LNCaP clone FGC (cell line): ENCODE measurements at regions not wholly inside any gene's neighbourhood (a gene's known extent, or its start where the extent isn't known, plus 50 kb on each side); places are given as distances from the start of the nearest gene placed in this dataset.

ENCODE experiments used
- DNase-seq: peaks from one replicate; pipeline ENCODE4 v3.0.0-alpha.2; 2011; ENCODE audit warnings: low read depth
- H3K4me3 ChIP-seq: 2 replicates; pipeline ENCODE4 v1.5.1; 2011; ENCODE audit warnings: mild to moderate bottlenecking, low read depth, low read length, control low read depth
- CTCF ChIP-seq: IDR thresholded peaks from 2 replicates; pipeline ENCODE4 v1.5.1; 2012; ENCODE audit warnings: mild to moderate bottlenecking; ENCODE audit not compliant: control insufficient read depth, insufficient read depth; ENCODE audit errors: extremely low read depth

- no peak overlapping the region for H3K4me3 ChIP-seq
- DNase-seq = no peak
- TF ChIP-seq CTCF = no peak
Measured at GRCh38 chr1:30609999-30610345, 113.4 kb downstream of the MATN1 start.

- TF ChIP-seq CTCF = no peak
- DNase-seq = no peak
- H3K4me3 ChIP-seq = no peak overlapping the region
Measured at GRCh38 chr1:30609336-30609998, 113.9 kb downstream of the MATN1 start.

GRCh38 chr1:30607723-30608122, 115.7 kb downstream of the MATN1 start:
- DNase-seq = peak; percentile 17
- no peak for TF ChIP-seq CTCF
- no peak overlapping the region for H3K4me3 ChIP-seq

- DNase-seq = no peak
- TF ChIP-seq CTCF = no peak
- H3K4me3 ChIP-seq = no peak overlapping the region
Measured at GRCh38 chr1:30606166-30606565, 117.2 kb downstream of the MATN1 start.

- TF ChIP-seq CTCF = no peak
- DNase-seq = no peak
- H3K4me3 ChIP-seq = no peak overlapping the region
Measured at GRCh38 chr1:30605441-30605920, 117.9 kb downstream of the MATN1 start.

- no peak for DNase-seq
- no peak for TF ChIP-seq CTCF
- no peak overlapping the region for H3K4me3 ChIP-seq
Measured at GRCh38 chr1:30604801-30605440, 118.5 kb downstream of the MATN1 start.
